Hematopoietic multipotent progenitor cell treated with erythropoietin and hydrocortisone succinate and interleukin-3 and kit ligand, for 8 days (in vitro differentiated cells): ENCODE measurements at regions not wholly inside any gene's neighbourhood (a gene's known extent, or its start where the extent isn't known, plus 50 kb on each side); places are given as distances from the start of the nearest gene placed in this dataset.

Experiments used
- DNase-seq: peaks from one replicate; pipeline ENCODE4 v3.0.0-alpha.2; 2015

GRCh38 chr7:21253740-21254687, 173.9 kb upstream of the SP4 start:
- peak; percentile 68 for DNase-seq

- peak; percentile 70 for DNase-seq
These were observed 171.5 kb upstream of the SP4 start for GRCh38 chr7:21256310-21256877.

- no peak for DNase-seq
These were observed 166.9 kb upstream of the SP4 start for GRCh38 chr7:21260939-21261338.

- peak; percentile 78 for DNase-seq
These were observed 166.0 kb upstream of the SP4 start for GRCh38 chr7:21261627-21262594.

- no peak for DNase-seq
These were observed 158.9 kb upstream of the SP4 start for GRCh38 chr7:21269021-21269420.

GRCh38 chr7:21276471-21277035, 151.3 kb upstream of the SP4 start:
- no peak for DNase-seq

GRCh38 chr7:21278944-21279343, 148.9 kb upstream of the SP4 start:
- no peak for DNase-seq

- DNase-seq: no peak
These were observed 146.7 kb upstream of the SP4 start for GRCh38 chr7:21281193-21281592.

- peak; percentile 24 for DNase-seq
These were observed 134.1 kb upstream of the SP4 start for GRCh38 chr7:21293771-21294170.

GRCh38 chr7:21299766-21300165, 128.1 kb upstream of the SP4 start:
- no peak for DNase-seq

GRCh38 chr7:21300692-21301091, 127.2 kb upstream of the SP4 start:
- peak; percentile 32 for DNase-seq

- DNase-seq: no peak
These were observed 123.0 kb upstream of the SP4 start for GRCh38 chr7:21304808-21305375.

GRCh38 chr7:21305455-21306235, 122.2 kb upstream of the SP4 start:
- DNase-seq: no peak

GRCh38 chr7:21314954-21315353, 112.9 kb upstream of the SP4 start:
- DNase-seq: no peak

- no peak for DNase-seq
These were observed 109.6 kb upstream of the SP4 start for GRCh38 chr7:21317966-21318915.

GRCh38 chr7:21318916-21319270, 109.0 kb upstream of the SP4 start:
- no peak for DNase-seq

- no peak for DNase-seq
These were observed 101.6 kb upstream of the SP4 start for GRCh38 chr7:21326241-21326640.

GRCh38 chr7:21326921-21327320, 101.0 kb upstream of the SP4 start:
- no peak for DNase-seq

GRCh38 chr7:21327422-21328409, 100.2 kb upstream of the SP4 start:
- DNase-seq: no peak
